ENCODE measurements at regions not wholly inside any gene's neighbourhood (a gene's known extent, or its start where the extent isn't known, plus 50 kb on each side); places are given as distances from the start of the nearest gene placed in this dataset.
"Not testable (repeated sequence)": the region's sequence is repeated elsewhere in the genome, so short reads cannot be mapped to it uniquely, and the experiment has no call there.

GRCh38 chr6:37566950-37567349 lies 67.3 kb upstream of the CCDC167 start:
- Histone ChIP-seq H3K27me3 (ENCODE audit: control insufficient read depth in 3 of 3, insufficient read depth in 3 of 3, low read length in 3 of 3) (peaks cover 34 to 53% (median 52%) of the 10 kb centered on the region in 3 donors), H3K4me3 (ENCODE audit: low read length in 3 of 3) (no peak overlapping the region), H3K4me1 (ENCODE audit: control insufficient read depth in 3 of 3, insufficient read depth in 3 of 3, low read length in 3 of 3) (peaks cover 0 to 15% (median 0%) of the 10 kb centered on the region in 3 donors), H3K27ac (ENCODE audit: low read depth, low read length) (no peak overlapping the region), H3K9ac (ENCODE audit: low read depth in 1 of 3, low read length in 3 of 3) (no peak overlapping the region), H3K36me3 (ENCODE audit: control insufficient read depth in 3 of 3, insufficient read depth in 3 of 3, low read length in 3 of 3) (no peaks in the 10 kb centered on the region), H3K9me3 (ENCODE audit: control insufficient read depth in 3 of 3, low read length in 3 of 3) (no peaks in the 10 kb centered on the region)

GRCh38 chr6:37566111-37566949 lies 66.6 kb upstream of the CCDC167 start:
- H3K36me3 ChIP-seq (ENCODE audit: control insufficient read depth in 3 of 3, insufficient read depth in 3 of 3, low read length in 3 of 3): no peaks in the 10 kb centered on the region
- no peak overlapping the region for H3K27ac ChIP-seq (ENCODE audit: low read depth, low read length)
- H3K4me1 ChIP-seq (ENCODE audit: control insufficient read depth in 3 of 3, insufficient read depth in 3 of 3, low read length in 3 of 3): peaks cover 0 to 15% (median 0%) of the 10 kb centered on the region in 3 donors
- H3K9ac ChIP-seq (ENCODE audit: low read depth in 1 of 3, low read length in 3 of 3): peak overlapping the region in 1 of 3 donors; percentile 50
- H3K27me3 ChIP-seq (ENCODE audit: control insufficient read depth in 3 of 3, insufficient read depth in 3 of 3, low read length in 3 of 3): peaks cover 32 to 54% (median 49%) of the 10 kb centered on the region in 3 donors
- peak overlapping the region in 2 of 3 donors; percentile 27 to 64 for H3K4me3 ChIP-seq (ENCODE audit: low read length in 3 of 3)
- H3K9me3 ChIP-seq (ENCODE audit: control insufficient read depth in 3 of 3, low read length in 3 of 3): no peaks in the 10 kb centered on the region

- Histone ChIP-seq H3K27ac (ENCODE audit: low read depth, low read length) (no peak overlapping the region), H3K27me3 (ENCODE audit: control insufficient read depth in 3 of 3, insufficient read depth in 3 of 3, low read length in 3 of 3) (peaks cover 34 to 53% (median 51%) of the 10 kb centered on the region in 3 donors), H3K9ac (ENCODE audit: low read depth in 1 of 3, low read length in 3 of 3) (peak overlapping the region in 1 of 3 donors; percentile 50), H3K36me3 (ENCODE audit: control insufficient read depth in 3 of 3, insufficient read depth in 3 of 3, low read length in 3 of 3) (no peaks in the 10 kb centered on the region), H3K9me3 (ENCODE audit: control insufficient read depth in 3 of 3, low read length in 3 of 3) (no peaks in the 10 kb centered on the region), H3K4me3 (ENCODE audit: low read length in 3 of 3) (peak overlapping the region in 2 of 3 donors; percentile 27 to 64), H3K4me1 (ENCODE audit: control insufficient read depth in 3 of 3, insufficient read depth in 3 of 3, low read length in 3 of 3) (peaks cover 0 to 15% (median 0%) of the 10 kb centered on the region in 3 donors)
Measured at GRCh38 chr6:37565267-37566110, 65.8 kb upstream of the CCDC167 start.

GRCh38 chr6:37562926-37563288 lies 63.2 kb upstream of the CCDC167 start:
- not testable (repeated sequence) for H3K27ac ChIP-seq (ENCODE audit: low read depth, low read length); H3K36me3 ChIP-seq (ENCODE audit: control insufficient read depth in 3 of 3, insufficient read depth in 3 of 3, low read length in 3 of 3); H3K9ac ChIP-seq (ENCODE audit: low read depth in 1 of 3, low read length in 3 of 3); H3K4me3 ChIP-seq (ENCODE audit: low read length in 3 of 3); H3K9me3 ChIP-seq (ENCODE audit: control insufficient read depth in 3 of 3, low read length in 3 of 3)
- peaks cover 40 to 45% (median 41%) of the 10 kb centered on the region in 3 donors for H3K27me3 ChIP-seq (ENCODE audit: control insufficient read depth in 3 of 3, insufficient read depth in 3 of 3, low read length in 3 of 3)
- H3K4me1 ChIP-seq (ENCODE audit: control insufficient read depth in 3 of 3, insufficient read depth in 3 of 3, low read length in 3 of 3): peaks cover 0 to 13% (median 0%) of the 10 kb centered on the region in 3 donors

- Histone ChIP-seq H3K4me1 (ENCODE audit: control insufficient read depth in 3 of 3, insufficient read depth in 3 of 3, low read length in 3 of 3) (peaks cover 0 to 13% (median 0%) of the 10 kb centered on the region in 3 donors), H3K27ac (ENCODE audit: low read depth, low read length) (no peak overlapping the region), H3K9me3 (ENCODE audit: control insufficient read depth in 3 of 3, low read length in 3 of 3) (no peaks in the 10 kb centered on the region), H3K4me3 (ENCODE audit: low read length in 3 of 3) (no peak overlapping the region), H3K36me3 (ENCODE audit: control insufficient read depth in 3 of 3, insufficient read depth in 3 of 3, low read length in 3 of 3) (no peaks in the 10 kb centered on the region), H3K9ac (ENCODE audit: low read depth in 1 of 3, low read length in 3 of 3) (no peak overlapping the region), H3K27me3 (ENCODE audit: control insufficient read depth in 3 of 3, insufficient read depth in 3 of 3, low read length in 3 of 3) (peaks cover 41 to 44% (median 44%) of the 10 kb centered on the region in 3 donors)
Measured at GRCh38 chr6:37561361-37561760, 61.7 kb upstream of the CCDC167 start.

GRCh38 chr6:37560737-37561103 lies 61.0 kb upstream of the CCDC167 start:
- Histone ChIP-seq H3K36me3 (ENCODE audit: control insufficient read depth in 3 of 3, insufficient read depth in 3 of 3, low read length in 3 of 3) (no peaks in the 10 kb centered on the region), H3K4me3 (ENCODE audit: low read length in 3 of 3) (no peak overlapping the region), H3K9me3 (ENCODE audit: control insufficient read depth in 3 of 3, low read length in 3 of 3) (no peaks in the 10 kb centered on the region), H3K4me1 (ENCODE audit: control insufficient read depth in 3 of 3, insufficient read depth in 3 of 3, low read length in 3 of 3) (peaks cover 0 to 8% (median 0%) of the 10 kb centered on the region in 3 donors), H3K9ac (ENCODE audit: low read depth in 1 of 3, low read length in 3 of 3) (no peak overlapping the region), H3K27me3 (ENCODE audit: control insufficient read depth in 3 of 3, insufficient read depth in 3 of 3, low read length in 3 of 3) (peaks cover 35 to 39% (median 37%) of the 10 kb centered on the region in 3 donors), H3K27ac (ENCODE audit: low read depth, low read length) (no peak overlapping the region)

GRCh38 chr6:37559501-37559900 lies 59.8 kb upstream of the CCDC167 start:
- peaks cover 25 to 33% (median 32%) of the 10 kb centered on the region in 3 donors for H3K27me3 ChIP-seq (ENCODE audit: control insufficient read depth in 3 of 3, insufficient read depth in 3 of 3, low read length in 3 of 3)
- H3K36me3 ChIP-seq (ENCODE audit: control insufficient read depth in 3 of 3, insufficient read depth in 3 of 3, low read length in 3 of 3): no peaks in the 10 kb centered on the region
- no peak overlapping the region for H3K9ac ChIP-seq (ENCODE audit: low read depth in 1 of 3, low read length in 3 of 3)
- H3K9me3 ChIP-seq (ENCODE audit: control insufficient read depth in 3 of 3, low read length in 3 of 3): no peaks in the 10 kb centered on the region
- H3K27ac ChIP-seq (ENCODE audit: low read depth, low read length): no peak overlapping the region
- H3K4me1 ChIP-seq (ENCODE audit: control insufficient read depth in 3 of 3, insufficient read depth in 3 of 3, low read length in 3 of 3): peaks cover 0 to 2% (median 0%) of the 10 kb centered on the region in 3 donors
- no peak overlapping the region for H3K4me3 ChIP-seq (ENCODE audit: low read length in 3 of 3)

GRCh38 chr6:37559050-37559449 lies 59.4 kb upstream of the CCDC167 start:
- no peak overlapping the region for H3K27ac ChIP-seq (ENCODE audit: low read depth, low read length)
- no peaks in the 10 kb centered on the region for H3K4me1 ChIP-seq (ENCODE audit: control insufficient read depth in 3 of 3, insufficient read depth in 3 of 3, low read length in 3 of 3)
- no peaks in the 10 kb centered on the region for H3K9me3 ChIP-seq (ENCODE audit: control insufficient read depth in 3 of 3, low read length in 3 of 3)
- H3K36me3 ChIP-seq (ENCODE audit: control insufficient read depth in 3 of 3, insufficient read depth in 3 of 3, low read length in 3 of 3): no peaks in the 10 kb centered on the region
- H3K4me3 ChIP-seq (ENCODE audit: low read length in 3 of 3): no peak overlapping the region
- no peak overlapping the region for H3K9ac ChIP-seq (ENCODE audit: low read depth in 1 of 3, low read length in 3 of 3)
- peaks cover 23 to 32% (median 30%) of the 10 kb centered on the region in 3 donors for H3K27me3 ChIP-seq (ENCODE audit: control insufficient read depth in 3 of 3, insufficient read depth in 3 of 3, low read length in 3 of 3)

- Histone ChIP-seq H3K9ac (ENCODE audit: low read depth in 1 of 3, low read length in 3 of 3) (no peak overlapping the region), H3K27me3 (ENCODE audit: control insufficient read depth in 3 of 3, insufficient read depth in 3 of 3, low read length in 3 of 3) (peaks cover 24 to 30% (median 28%) of the 10 kb centered on the region in 3 donors), H3K36me3 (ENCODE audit: control insufficient read depth in 3 of 3, insufficient read depth in 3 of 3, low read length in 3 of 3) (no peaks in the 10 kb centered on the region), H3K27ac (ENCODE audit: low read depth, low read length) (no peak overlapping the region), H3K9me3 (ENCODE audit: control insufficient read depth in 3 of 3, low read length in 3 of 3) (no peaks in the 10 kb centered on the region), H3K4me3 (ENCODE audit: low read length in 3 of 3) (no peak overlapping the region), H3K4me1 (ENCODE audit: control insufficient read depth in 3 of 3, insufficient read depth in 3 of 3, low read length in 3 of 3) (no peaks in the 10 kb centered on the region)
Measured at GRCh38 chr6:37558646-37559045, 59.0 kb upstream of the CCDC167 start.

GRCh38 chr6:37558168-37558567 lies 58.5 kb upstream of the CCDC167 start:
- H3K27ac ChIP-seq (ENCODE audit: low read depth, low read length): no peak overlapping the region
- no peak overlapping the region for H3K4me3 ChIP-seq (ENCODE audit: low read length in 3 of 3)
- no peaks in the 10 kb centered on the region for H3K36me3 ChIP-seq (ENCODE audit: control insufficient read depth in 3 of 3, insufficient read depth in 3 of 3, low read length in 3 of 3)
- no peaks in the 10 kb centered on the region for H3K9me3 ChIP-seq (ENCODE audit: control insufficient read depth in 3 of 3, low read length in 3 of 3)
- H3K4me1 ChIP-seq (ENCODE audit: control insufficient read depth in 3 of 3, insufficient read depth in 3 of 3, low read length in 3 of 3): no peaks in the 10 kb centered on the region
- no peak overlapping the region for H3K9ac ChIP-seq (ENCODE audit: low read depth in 1 of 3, low read length in 3 of 3)
- peaks cover 26 to 30% (median 27%) of the 10 kb centered on the region in 3 donors for H3K27me3 ChIP-seq (ENCODE audit: control insufficient read depth in 3 of 3, insufficient read depth in 3 of 3, low read length in 3 of 3)

Measured in skeletal muscle tissue (tissue), 3 donors.